GM23338 (cell line): ENCODE measurements at regions not wholly inside any gene's neighbourhood (a gene's known extent, or its start where the extent isn't known, plus 50 kb on each side); places are given as distances from the start of the nearest gene placed in this dataset.

Experiments
- ATAC-seq: fragments of 200-7000 bp; cut with Tn5 transposase; 3 replicates; pipeline ENCODE4 v1.9.1; 2020
- DNase-seq: peaks from one replicate; pipeline ENCODE4 v3.0.0-alpha.2; 2015; ENCODE audit warnings: low spot score
- H2AFZ ChIP-seq: fragments of 200-600 bp; sonication (generic); 2 replicates; pipeline ENCODE4 v1.8.0; 2016; ENCODE audit warnings: antibody characterized with exemption, mild to moderate bottlenecking, moderate library complexity
- H3F3A ChIP-seq: fragments of 200-600 bp; sonication (generic); replicated peaks from 2 replicates; pipeline ENCODE4 v1.8.0; 2017; ENCODE audit warnings: antibody characterized with exemption, mixed run types, low read depth
- H3K27ac ChIP-seq: fragments of 200-600 bp; sonication (generic); 2 replicates; pipeline ENCODE4 v1.6.1; 2016; ENCODE audit warnings: low read depth
- H3K27me3 ChIP-seq: fragments of 200-600 bp; sonication (generic); 2 replicates; pipeline ENCODE4 v1.8.0; 2016; ENCODE audit warnings: mild to moderate bottlenecking, mixed run types, moderate library complexity; ENCODE audit not compliant: insufficient read depth
- H3K36me3 ChIP-seq: fragments of 200-600 bp; sonication (generic); 2 replicates; pipeline ENCODE4 v1.8.0; 2016; ENCODE audit warnings: mild to moderate bottlenecking; ENCODE audit not compliant: insufficient read depth
- H3K4me1 ChIP-seq: fragments of 200-600 bp; sonication (generic); 2 replicates; pipeline ENCODE4 v1.8.0; 2016; ENCODE audit warnings: mild to moderate bottlenecking, moderate library complexity; ENCODE audit not compliant: insufficient read depth
- H3K4me2 ChIP-seq: fragments of 200-600 bp; sonication (generic); 2 replicates; pipeline ENCODE4 v1.7.1; 2017; ENCODE audit warnings: mixed run types
- H3K4me3 ChIP-seq: fragments of 200-600 bp; sonication (generic); 2 replicates; pipeline ENCODE4 v1.6.1; 2016; ENCODE audit warnings: mixed run types
- H3K79me2 ChIP-seq: fragments of 200-600 bp; sonication (generic); replicated peaks from 2 replicates; pipeline ENCODE4 v1.8.0; 2017; ENCODE audit warnings: mild to moderate bottlenecking; ENCODE audit not compliant: insufficient read depth
- H3K9me2 ChIP-seq: fragments of 200-600 bp; sonication (generic); 2 replicates; pipeline ENCODE4 v1.8.0; 2017; ENCODE audit not compliant: insufficient read depth
- H4K20me1 ChIP-seq: fragments of 200-600 bp; sonication (generic); replicated peaks from 2 replicates; pipeline ENCODE4 v1.8.0; 2017; ENCODE audit warnings: mild to moderate bottlenecking; ENCODE audit not compliant: insufficient read depth
- H3K27ac Mint-ChIP-seq: 2 replicates; pipeline ENCODE4 v1.8.0; 2020; ENCODE audit warnings: inconsistent platforms, mild to moderate bottlenecking, moderate library complexity, mixed read lengths
- H3K27me3 Mint-ChIP-seq: 3 replicates; pipeline ENCODE4 v1.8.0; 2022; ENCODE audit warnings: low read depth, mild to moderate bottlenecking, moderate library complexity, mixed read lengths, inconsistent platforms; ENCODE audit not compliant: insufficient read depth, poor library complexity
- H3K36me3 Mint-ChIP-seq: 3 replicates; pipeline ENCODE4 v1.8.0; 2021; ENCODE audit warnings: low read depth, mild to moderate bottlenecking, inconsistent platforms, moderate library complexity, mixed read lengths
- H3K4me1 Mint-ChIP-seq: 3 replicates; pipeline ENCODE4 v1.8.0; 2020; ENCODE audit warnings: mild to moderate bottlenecking, inconsistent platforms, mixed read lengths
- H3K4me3 Mint-ChIP-seq: 3 replicates; pipeline ENCODE4 v1.8.0; 2021; ENCODE audit warnings: moderate library complexity, mild to moderate bottlenecking, inconsistent platforms, mixed read lengths
- H3K9me3 Mint-ChIP-seq: 3 replicates; pipeline ENCODE4 v1.8.0; 2020; ENCODE audit warnings: moderate library complexity, mild to moderate bottlenecking, inconsistent platforms, mixed read lengths
- CREB1 ChIP-seq: fragments of 250-450 bp; sonication (Bioruptor Pico); IDR thresholded peaks from 2 replicates; pipeline ENCODE4 v1.5.0; 2020; ENCODE audit warnings: low read depth, mild to moderate bottlenecking, moderate library complexity
- CTCF ChIP-seq, 2 experiments: fragments of 200-600 bp in 1 of 2; sonication (generic) in 1 of 2; conservative IDR thresholded peaks; 2 replicates each; pipeline versions ENCODE4 v1.5.1 to v1.6.1; 2016 to 2017; ENCODE audit warnings: antibody characterized with exemption in 2 of 2, low read depth in 2 of 2, mild to moderate bottlenecking in 2 of 2, moderate library complexity in 1 of 2
- ETS1 ChIP-seq: IDR thresholded peaks from 2 replicates; pipeline ENCODE4 v1.6.1; 2016; ENCODE audit warnings: antibody characterized with exemption
- EZH2phosphoT487 ChIP-seq: fragments of 200-600 bp; sonication (generic); IDR thresholded peaks from one replicate; pipeline ENCODE4 v1.8.1; 2018; ENCODE audit warnings: antibody characterized with exemption; ENCODE audit not compliant: unreplicated experiment
- JUNB ChIP-seq: IDR thresholded peaks from one replicate; pipeline ENCODE4 v1.6.1; 2016; ENCODE audit warnings: antibody characterized with exemption; ENCODE audit not compliant: unreplicated experiment
- POLR2AphosphoS5 ChIP-seq: IDR thresholded peaks from 2 replicates; pipeline ENCODE4 v1.6.1; 2016; ENCODE audit warnings: antibody characterized with exemption, low read depth
- REST ChIP-seq: IDR thresholded peaks from one replicate; pipeline ENCODE4 v1.6.1; 2018; ENCODE audit warnings: antibody characterized with exemption; ENCODE audit not compliant: unreplicated experiment
- STAT1 ChIP-seq: IDR thresholded peaks from one replicate; pipeline ENCODE4 v1.6.1; 2016; ENCODE audit warnings: antibody characterized with exemption; ENCODE audit not compliant: unreplicated experiment
- ZNF462 ChIP-seq: fragments of 250-450 bp; sonication (Bioruptor Pico); IDR thresholded peaks from 2 replicates; pipeline ENCODE4 v1.5.0; 2020; ENCODE audit warnings: mild to moderate bottlenecking, moderate library complexity

GRCh38 chr2:2906091-2906490 is 471.5 kb downstream of the EIPR1 start:
- no peaks in the 10 kb centered on the region for H4K20me1 ChIP-seq
- H2AFZ ChIP-seq: no peak overlapping the region
- no peak overlapping the region for H3K4me3 ChIP-seq
- no peaks in the 10 kb centered on the region for H3K36me3 ChIP-seq
- H3K27ac Mint-ChIP-seq: no peak overlapping the region
- no peak overlapping the region for H3K4me3 Mint-ChIP-seq
- H3K27ac ChIP-seq: no peak overlapping the region
- no peak for TF ChIP-seq CTCF (conservative IDR thresholded peaks at IDR 0.05; ENCODE audit: low read depth in 2 of 2)
- TF ChIP-seq CREB1: no peak
- no peak for TF ChIP-seq EZH2phosphoT487
- TF ChIP-seq ZNF462 (CRISPR knock-in tag): no peak
- TF ChIP-seq REST: no peak
- TF ChIP-seq ETS1: no peak
- no peak for TF ChIP-seq POLR2AphosphoS5
- TF ChIP-seq JUNB: no peak
- no peak for TF ChIP-seq STAT1
- H3K4me1 ChIP-seq: no peaks in the 10 kb centered on the region
- H3K9me3 Mint-ChIP-seq: no peaks in the 10 kb centered on the region
- ATAC-seq (no peak), DNase-seq (no peak)
- no peaks in the 10 kb centered on the region for H3K9me2 ChIP-seq
- no peaks in the 10 kb centered on the region for H3K27me3 ChIP-seq
- no peaks in the 10 kb centered on the region for H3K36me3 Mint-ChIP-seq
- H3F3A ChIP-seq: no peaks in the 10 kb centered on the region
- no peak overlapping the region for H3K4me2 ChIP-seq
- no peaks in the 10 kb centered on the region for H3K79me2 ChIP-seq
- peaks cover 6% of the 10 kb centered on the region; the same call in 1 of the 3 replicates for H3K4me1 Mint-ChIP-seq
- peaks cover 4% of the 10 kb centered on the region for H3K27me3 Mint-ChIP-seq
